Memory B cell (primary cell): ENCODE measurements at regions not wholly inside any gene's neighbourhood (a gene's known extent, or its start where the extent isn't known, plus 50 kb on each side); places are given as distances from the start of the nearest gene placed in this dataset.
"Not testable (repeated sequence)": the region's sequence is repeated elsewhere in the genome, so short reads cannot be mapped to it uniquely, and the experiment has no call there.

ENCODE experiments used
- ATAC-seq: fragments of 150-1000 bp; cut with Tn5 transposase; 2 replicates; pipeline ENCODE4 v1.10.0; 2021; ENCODE audit warnings: low read depth, mild to moderate bottlenecking, moderate library complexity
- DNase-seq, 2 donors: peaks; one replicate each; pipeline ENCODE4 v3.0.0; 2022; ENCODE audit warnings: low spot score in 2 of 2
- H3K27ac Mint-ChIP-seq: one replicate; pipeline ENCODE4 v1.8.0; 2022; ENCODE audit warnings: mild to moderate bottlenecking, moderate library complexity, mixed read lengths
- H3K27me3 Mint-ChIP-seq: one replicate; pipeline ENCODE4 v1.8.0; 2022; ENCODE audit warnings: mixed read lengths
- H3K36me3 Mint-ChIP-seq: one replicate; pipeline ENCODE4 v1.8.0; 2022; ENCODE audit warnings: mild to moderate bottlenecking, mixed read lengths
- H3K4me1 Mint-ChIP-seq: one replicate; pipeline ENCODE4 v1.8.0; 2022; ENCODE audit warnings: mixed read lengths
- H3K4me3 Mint-ChIP-seq: one replicate; pipeline ENCODE4 v1.8.0; 2022; ENCODE audit warnings: mild to moderate bottlenecking, moderate library complexity, mixed read lengths
- H3K9me3 Mint-ChIP-seq: one replicate; pipeline ENCODE4 v1.8.0; 2022; ENCODE audit warnings: mixed read lengths

DNA sequence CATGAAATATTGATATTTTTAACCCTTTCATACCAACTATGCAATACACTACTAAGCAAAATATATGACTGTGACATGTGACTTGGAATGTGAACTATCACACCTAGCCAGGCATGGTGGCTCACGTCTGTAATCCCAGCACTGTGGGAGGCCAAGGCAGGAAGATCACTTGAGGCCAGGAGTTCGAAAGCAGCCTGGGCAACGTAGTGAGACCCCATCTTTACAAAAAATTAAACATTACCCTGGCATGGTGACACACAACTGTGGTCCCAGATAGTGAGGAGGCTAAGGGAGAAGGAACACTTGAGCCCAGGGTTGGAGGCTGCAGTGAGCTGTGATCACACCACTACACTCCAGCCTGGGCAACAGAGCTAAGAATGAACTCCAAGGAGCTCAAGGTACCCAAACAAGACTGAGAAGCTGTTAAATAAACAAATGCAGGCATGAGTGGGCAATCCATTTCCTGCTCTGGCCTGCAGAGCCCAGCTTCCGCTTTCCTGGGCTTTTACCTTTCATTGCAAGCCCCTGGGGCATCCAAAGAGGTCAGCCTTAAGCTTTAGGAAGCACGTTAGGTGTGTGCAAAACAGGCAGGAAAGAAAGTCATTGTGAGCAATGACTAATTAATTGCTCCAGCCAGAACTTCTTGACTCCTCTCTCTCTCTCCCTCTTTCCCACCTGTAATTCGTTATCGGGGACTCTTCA, 162.1 kb upstream of the FOXK1 start:
- Mint-ChIP-seq H3K27me3 (peaks cover 2% of the 10 kb centered on the region), H3K9me3 (peaks cover 4% of the 10 kb centered on the region), H3K4me3 (no peak overlapping the region), H3K27ac (no peak overlapping the region), H3K4me1 (peaks cover 3% of the 10 kb centered on the region), H3K36me3 (peaks cover 2% of the 10 kb centered on the region)
- DNase-seq (no peak), ATAC-seq (no peak)

DNA sequence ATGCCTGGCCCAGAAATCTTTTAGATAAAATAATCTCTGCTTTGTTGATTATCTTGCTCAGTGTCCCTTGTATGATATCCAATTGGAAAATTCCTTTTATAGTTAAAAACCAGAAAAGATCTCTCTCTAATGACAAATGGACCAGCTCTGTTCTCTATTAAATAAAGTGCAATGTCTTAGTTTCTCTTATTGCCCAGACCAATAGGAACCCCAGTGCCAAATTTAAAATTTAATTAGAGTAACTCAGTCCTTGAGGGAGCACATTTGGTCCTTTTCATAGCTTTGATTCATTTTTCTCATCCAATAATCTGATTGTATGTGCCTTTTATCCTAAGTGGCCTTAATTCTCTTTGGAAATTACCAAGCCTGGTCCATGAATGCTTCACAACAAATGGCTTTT, 158.9 kb upstream of the FOXK1 start:
- Mint-ChIP-seq H3K4me1 (peaks cover 3% of the 10 kb centered on the region), H3K27me3 (peaks cover 4% of the 10 kb centered on the region)

DNA sequence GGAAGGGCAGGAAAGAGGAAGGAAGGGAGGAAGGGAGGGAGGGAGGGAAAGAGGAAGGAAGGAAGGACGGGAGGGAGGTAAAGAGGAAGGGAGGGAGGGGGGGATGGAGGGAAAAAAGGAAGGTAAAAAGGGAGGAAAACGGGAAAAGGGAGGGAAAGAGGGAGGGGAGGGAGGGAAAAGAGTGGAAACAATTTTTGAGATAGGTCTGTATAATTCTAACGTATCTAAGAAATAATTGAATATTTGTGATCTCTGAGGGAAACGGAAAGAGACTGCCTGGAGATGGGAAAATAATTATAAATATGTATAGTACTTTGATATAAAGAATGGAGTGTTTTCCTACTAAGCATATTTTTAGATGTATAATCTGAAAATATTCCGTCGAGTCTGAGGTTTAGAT, 158.2 kb upstream of the FOXK1 start:
- ATAC-seq (no peak), DNase-seq (no peak)
- Mint-ChIP-seq H3K4me3 (no peak overlapping the region), H3K27me3 (peaks cover 3% of the 10 kb centered on the region), H3K27ac (peak overlapping the region; percentile 50), H3K4me1 (peaks cover 3% of the 10 kb centered on the region), H3K9me3 (peaks cover 7% of the 10 kb centered on the region), H3K36me3 (peaks cover 2% of the 10 kb centered on the region)

More for the DNA sequence above, 158.9 kb upstream of the FOXK1 start:
- peak overlapping the region; percentile 50 for H3K27ac Mint-ChIP-seq
- no peak overlapping the region for H3K4me3 Mint-ChIP-seq
- DNase-seq: no peak
- peaks cover 2% of the 10 kb centered on the region for H3K36me3 Mint-ChIP-seq
- no peak for ATAC-seq
- H3K9me3 Mint-ChIP-seq: peaks cover 7% of the 10 kb centered on the region

DNA sequence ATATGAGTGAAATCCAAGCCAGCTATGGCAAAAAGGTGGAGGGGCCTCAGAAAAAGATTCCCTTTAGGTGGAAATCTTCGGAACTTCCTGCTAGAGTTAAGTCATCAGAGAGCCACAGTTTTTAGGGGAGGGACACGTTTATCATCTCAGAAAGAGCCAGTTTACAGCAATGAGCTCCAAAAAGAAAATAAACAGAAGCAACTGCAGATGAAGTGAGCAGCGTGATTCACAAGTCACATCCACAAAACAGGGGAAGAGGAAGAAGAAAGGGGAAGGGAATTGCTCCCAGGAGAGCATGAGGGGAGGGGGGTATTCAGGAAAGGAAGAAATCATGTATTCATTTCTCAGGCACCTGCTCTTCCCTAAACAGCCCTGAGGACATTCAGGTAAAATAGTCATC, 156.2 kb upstream of the FOXK1 start:
- no peak for DNase-seq
- ATAC-seq: no peak
- Mint-ChIP-seq H3K27ac (no peak overlapping the region), H3K4me3 (no peak overlapping the region), H3K27me3 (peaks cover 5% of the 10 kb centered on the region), H3K36me3 (peaks cover 2% of the 10 kb centered on the region), H3K4me1 (peaks cover 5% of the 10 kb centered on the region), H3K9me3 (peaks cover 8% of the 10 kb centered on the region)

DNA sequence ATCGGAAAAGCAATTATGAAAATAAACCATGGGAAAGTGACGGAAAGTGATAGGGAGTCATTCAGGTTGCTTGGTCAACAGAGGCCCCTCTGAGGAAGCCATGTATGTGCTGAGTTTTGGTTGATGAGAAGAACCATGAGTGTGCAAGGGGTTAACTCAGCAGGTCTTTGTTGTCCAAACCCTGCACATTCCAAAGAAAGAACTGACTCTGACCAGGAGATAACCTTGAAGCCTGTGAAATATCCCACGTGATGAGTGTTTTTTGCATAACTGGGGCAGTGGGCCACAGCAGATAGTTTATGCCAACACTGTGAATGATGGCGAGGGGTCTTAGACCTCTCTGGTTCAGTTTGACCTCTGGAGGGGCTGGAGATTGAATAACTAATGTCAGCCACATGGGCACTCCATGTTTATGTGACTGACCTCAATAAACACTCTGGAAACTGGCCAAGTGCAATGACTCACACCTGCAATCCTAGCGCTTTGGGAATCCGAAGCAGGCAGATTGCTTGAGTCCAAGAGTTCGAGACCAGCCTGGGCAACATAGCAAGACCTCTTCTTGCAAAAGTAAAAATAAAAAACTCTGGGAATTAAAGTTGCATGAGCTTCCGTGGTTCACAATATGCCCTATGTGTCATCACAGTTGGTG, 154.0 kb upstream of the FOXK1 start:
- peaks cover 5% of the 10 kb centered on the region for H3K4me1 Mint-ChIP-seq

DNA sequence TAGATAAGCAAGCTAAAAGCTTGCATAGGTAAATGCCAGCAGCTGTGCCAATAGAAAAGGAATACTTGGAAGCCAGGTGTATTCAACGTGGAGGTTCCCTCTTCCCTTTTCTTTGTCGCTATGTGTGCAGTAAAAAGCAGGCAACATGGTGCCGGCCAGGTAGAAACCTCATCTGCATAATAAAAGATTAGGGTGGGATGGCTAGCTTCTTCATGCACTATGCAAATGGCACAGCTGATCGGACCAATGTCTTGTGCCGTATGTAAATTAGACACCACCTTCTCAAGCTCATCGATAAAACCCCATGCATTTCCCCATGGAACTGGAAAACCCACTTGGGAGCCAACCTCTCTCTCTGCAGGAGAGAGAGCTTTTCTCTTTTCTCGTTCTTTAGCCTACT, 150.9 kb upstream of the FOXK1 start:
- H3K4me1 Mint-ChIP-seq: peaks cover 2% of the 10 kb centered on the region
- H3K4me3 Mint-ChIP-seq: no peak overlapping the region
- no peaks in the 10 kb centered on the region for H3K36me3 Mint-ChIP-seq
- no peak overlapping the region for H3K27ac Mint-ChIP-seq
- ATAC-seq: no peak
- DNase-seq: no peak
- peaks cover 5% of the 10 kb centered on the region for H3K9me3 Mint-ChIP-seq
- H3K27me3 Mint-ChIP-seq: peaks cover 3% of the 10 kb centered on the region

More for the DNA sequence above, 154.0 kb upstream of the FOXK1 start:
- Mint-ChIP-seq H3K4me3 (no peak overlapping the region), H3K27me3 (peaks cover 5% of the 10 kb centered on the region), H3K27ac (no peak overlapping the region), H3K36me3 (peaks cover 2% of the 10 kb centered on the region), H3K9me3 (peaks cover 7% of the 10 kb centered on the region)
- ATAC-seq: no peak
- no peak for DNase-seq

DNA sequence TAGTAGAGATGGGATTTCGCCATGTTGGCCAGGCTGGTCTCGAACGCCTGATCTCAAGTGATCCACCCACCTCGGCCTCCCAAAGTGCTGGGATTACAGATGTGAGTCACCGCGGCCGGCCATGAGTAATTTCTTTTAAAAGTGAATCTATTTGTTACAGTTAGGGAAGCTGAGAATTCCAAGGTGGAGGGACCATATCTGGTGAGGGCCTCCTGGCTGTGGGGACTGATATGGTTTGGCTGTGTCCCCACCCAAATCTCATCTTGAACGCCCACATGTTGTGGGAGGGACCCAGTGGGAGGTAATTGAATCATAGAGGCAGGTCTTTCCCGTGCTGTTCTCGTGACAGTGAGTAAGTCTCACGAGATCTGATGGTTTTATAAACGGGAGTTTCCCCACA, 148.8 kb upstream of the FOXK1 start:
- not testable (repeated sequence) for H3K4me3 Mint-ChIP-seq, H3K27ac Mint-ChIP-seq, H3K36me3 Mint-ChIP-seq, H3K27me3 Mint-ChIP-seq, H3K4me1 Mint-ChIP-seq, H3K9me3 Mint-ChIP-seq, ATAC-seq, DNase-seq

DNA sequence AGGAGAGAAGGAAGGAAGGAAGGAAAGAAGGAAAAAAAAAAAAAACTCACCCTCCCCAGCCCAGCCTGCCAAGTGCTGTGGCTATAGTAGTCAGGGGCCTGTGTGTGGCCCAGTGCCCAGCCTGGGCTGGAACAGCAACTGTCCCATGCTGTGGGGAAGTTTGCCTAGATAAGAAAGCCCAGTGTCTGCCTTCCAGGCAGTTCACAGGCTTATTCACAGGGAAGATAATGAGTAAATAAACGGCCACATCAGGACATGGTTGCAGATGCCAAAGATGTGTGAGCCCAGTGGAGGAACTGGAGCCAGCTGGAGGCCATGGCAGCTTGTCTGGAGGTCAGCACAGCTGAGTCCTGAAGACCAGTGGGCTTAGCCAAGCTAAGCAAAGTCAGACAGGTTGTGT, 132.4 kb upstream of the FOXK1 start:
- no peak overlapping the region for H3K27ac Mint-ChIP-seq
- H3K4me1 Mint-ChIP-seq: no peaks in the 10 kb centered on the region
- DNase-seq (no peak), ATAC-seq (no peak)
- H3K36me3 Mint-ChIP-seq: no peaks in the 10 kb centered on the region
- no peak overlapping the region for H3K4me3 Mint-ChIP-seq
- peaks cover 16% of the 10 kb centered on the region for H3K27me3 Mint-ChIP-seq
- peaks cover 4% of the 10 kb centered on the region for H3K9me3 Mint-ChIP-seq

DNA sequence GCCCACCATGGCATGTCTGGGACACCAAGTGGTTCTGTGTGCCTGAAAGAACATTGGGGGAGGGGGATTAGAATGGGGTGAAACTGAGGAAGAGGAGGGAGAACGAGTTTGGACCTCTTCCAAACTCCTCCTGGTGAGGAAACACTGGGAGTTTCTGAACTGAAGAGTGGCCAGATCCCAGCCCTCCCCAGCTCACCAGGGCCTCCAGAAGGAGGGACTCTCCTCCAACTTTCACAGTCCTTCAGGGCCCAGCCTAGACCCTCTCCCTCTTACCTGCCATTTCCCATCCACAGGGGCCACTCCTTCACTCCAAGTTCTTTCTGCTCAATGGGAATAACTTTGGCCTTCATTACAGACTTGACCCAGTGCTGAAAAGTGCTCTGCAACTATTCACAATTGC, 132.0 kb upstream of the FOXK1 start:
- peaks cover 6% of the 10 kb centered on the region for H3K9me3 Mint-ChIP-seq
- no peak overlapping the region for H3K4me3 Mint-ChIP-seq
- no peaks in the 10 kb centered on the region for H3K36me3 Mint-ChIP-seq
- no peak for ATAC-seq
- peaks cover 16% of the 10 kb centered on the region for H3K27me3 Mint-ChIP-seq
- no peak overlapping the region for H3K27ac Mint-ChIP-seq
- no peak for DNase-seq
- H3K4me1 Mint-ChIP-seq: no peaks in the 10 kb centered on the region

DNA sequence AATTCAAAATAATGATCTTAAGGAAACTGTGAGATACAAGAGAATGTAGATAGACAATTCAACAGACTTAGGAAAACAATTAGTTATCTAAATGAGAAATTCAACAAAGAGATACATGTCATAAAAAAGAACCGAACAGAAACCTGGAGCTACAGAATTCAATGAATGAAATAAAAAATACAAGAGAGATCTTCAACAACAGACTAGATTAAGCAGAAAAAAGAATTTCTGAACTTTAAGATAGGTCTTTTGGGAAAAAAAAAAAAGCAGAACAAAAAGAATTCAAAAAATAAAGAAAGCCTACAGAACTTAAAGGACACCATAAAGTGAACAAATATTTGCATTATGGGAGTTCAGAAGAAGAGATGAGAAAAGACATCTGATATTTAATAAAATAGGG, 129.1 kb upstream of the FOXK1 start:
- Mint-ChIP-seq H3K9me3 (peaks cover 15% of the 10 kb centered on the region), H3K27me3 (peaks cover 10% of the 10 kb centered on the region), H3K36me3 (no peaks in the 10 kb centered on the region), H3K4me3 (no peak overlapping the region), H3K4me1 (no peaks in the 10 kb centered on the region), H3K27ac (no peak overlapping the region)
- ATAC-seq (no peak), DNase-seq (no peak)

DNA sequence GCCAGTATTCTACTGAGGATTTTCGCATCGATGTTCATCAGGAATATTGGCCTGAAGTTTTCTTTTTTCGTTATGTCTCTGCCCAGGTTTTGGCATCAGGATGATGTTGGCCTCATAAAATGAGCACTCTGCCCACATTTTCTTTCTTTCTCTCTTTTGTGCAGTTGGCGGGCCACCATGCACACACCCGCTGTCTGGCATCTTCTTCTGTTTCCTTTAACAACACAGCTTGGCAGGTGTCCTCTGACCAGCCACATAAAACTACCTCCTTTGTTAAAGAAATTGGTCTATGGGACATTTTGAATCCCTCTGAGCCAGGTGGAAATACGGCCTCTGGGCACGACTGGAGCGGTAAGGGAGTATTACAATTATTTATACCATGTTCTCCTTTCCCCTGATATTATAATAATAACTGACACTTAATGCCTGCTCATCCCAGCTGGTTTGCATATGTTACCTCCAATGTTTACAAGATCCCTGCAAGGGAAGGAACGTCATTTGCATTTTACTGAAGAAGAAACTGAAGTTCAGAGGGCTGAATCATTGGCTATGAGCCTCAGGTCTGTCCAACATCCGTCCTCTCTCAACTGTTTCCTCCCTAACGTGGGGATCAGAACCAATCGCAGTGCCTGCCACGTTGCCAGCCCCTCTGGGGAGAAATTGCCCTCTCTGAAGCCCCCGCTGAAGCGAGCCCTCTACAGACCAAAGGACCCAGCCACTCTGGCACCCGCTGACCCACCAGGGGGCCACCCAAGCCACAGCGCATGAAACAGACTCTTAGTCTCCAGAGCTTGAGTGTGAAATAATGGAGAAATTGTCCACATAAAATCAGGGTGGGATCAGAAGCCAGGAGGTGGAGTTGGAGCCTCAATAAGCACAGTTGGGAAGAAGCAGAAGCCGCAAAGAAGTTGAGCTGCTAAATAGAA, 125.0 kb upstream of the FOXK1 start:
- H3K4me3 Mint-ChIP-seq: no peak overlapping the region
- no peaks in the 10 kb centered on the region for H3K4me1 Mint-ChIP-seq

DNA sequence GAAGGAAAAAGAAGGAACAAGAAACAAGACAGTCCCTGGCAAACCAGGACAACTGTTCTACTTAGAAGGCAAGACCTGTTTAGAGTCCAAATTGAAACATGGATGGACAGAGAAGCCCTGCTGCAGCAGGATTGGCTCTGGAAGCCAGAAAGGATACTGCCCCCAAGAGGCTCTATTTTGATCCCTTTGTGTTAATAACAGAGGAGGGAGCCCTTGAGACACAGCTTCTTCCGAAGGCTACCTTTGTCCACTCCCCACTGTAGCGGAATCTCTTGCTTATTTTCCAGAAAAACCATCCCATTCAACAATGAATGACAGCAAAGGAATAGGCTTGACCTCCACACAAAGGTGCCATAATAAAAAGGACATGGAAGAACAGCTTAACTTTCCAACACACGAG, 120.3 kb upstream of the FOXK1 start:
- Mint-ChIP-seq H3K4me1 (no peaks in the 10 kb centered on the region), H3K27ac (no peak overlapping the region), H3K9me3 (no peaks in the 10 kb centered on the region), H3K4me3 (no peak overlapping the region), H3K36me3 (no peaks in the 10 kb centered on the region), H3K27me3 (peaks cover 7% of the 10 kb centered on the region)
- ATAC-seq: no peak
- DNase-seq: no peak

More for the DNA sequence above, 125.0 kb upstream of the FOXK1 start:
- DNase-seq (no peak), ATAC-seq (no peak)
- Mint-ChIP-seq H3K27ac (no peak overlapping the region), H3K36me3 (no peaks in the 10 kb centered on the region), H3K9me3 (peaks cover 15% of the 10 kb centered on the region), H3K27me3 (peaks cover 3% of the 10 kb centered on the region)

DNA sequence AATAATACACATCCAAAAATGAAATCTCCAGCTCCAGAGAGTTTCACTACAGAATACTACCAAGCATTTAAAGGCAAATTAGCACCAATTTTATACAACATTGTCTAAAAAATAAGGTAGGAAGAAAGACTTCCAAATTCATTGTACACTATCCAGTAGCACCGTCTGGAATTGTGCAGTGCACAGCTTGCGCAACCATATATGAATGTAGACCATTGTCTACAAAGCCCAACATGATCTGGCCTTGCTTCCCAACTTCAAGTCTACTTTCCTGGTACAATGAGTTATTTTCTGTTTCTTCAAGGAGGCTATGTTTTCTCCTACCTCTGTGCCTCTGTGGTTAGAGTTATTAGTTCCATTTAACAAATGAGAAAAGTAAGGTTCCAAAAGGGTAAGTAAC, 115.4 kb upstream of the FOXK1 start:
- Mint-ChIP-seq H3K27me3 (peaks cover 7% of the 10 kb centered on the region), H3K4me3 (no peak overlapping the region), H3K27ac (no peak overlapping the region), H3K36me3 (no peaks in the 10 kb centered on the region), H3K9me3 (no peaks in the 10 kb centered on the region), H3K4me1 (no peaks in the 10 kb centered on the region)
- DNase-seq: no peak
- ATAC-seq: no peak

DNA sequence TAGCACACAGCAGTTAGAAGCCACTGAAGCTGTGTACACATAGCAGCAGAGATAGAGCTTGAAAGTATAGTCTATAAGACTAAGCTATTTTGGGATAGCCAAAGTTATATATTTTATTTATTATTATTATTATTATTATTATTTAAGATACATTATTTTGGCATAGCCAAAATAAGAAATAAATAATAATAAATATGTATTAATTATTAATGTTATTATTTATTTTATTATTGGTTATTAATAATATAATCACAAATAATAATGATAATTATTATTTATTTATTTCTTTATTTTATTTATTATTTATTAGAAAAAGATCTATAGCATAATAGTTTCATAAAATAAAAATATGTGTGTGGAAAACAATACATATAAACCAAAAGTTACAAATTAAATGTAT, 107.2 kb upstream of the FOXK1 start:
- no peak for ATAC-seq

More for the DNA sequence above, 107.2 kb upstream of the FOXK1 start:
- no peak for DNase-seq
- Mint-ChIP-seq H3K9me3 (peaks cover 4% of the 10 kb centered on the region), H3K36me3 (peaks cover 2% of the 10 kb centered on the region), H3K27ac (no peak overlapping the region), H3K27me3 (peaks cover 7% of the 10 kb centered on the region), H3K4me3 (no peak overlapping the region), H3K4me1 (no peaks in the 10 kb centered on the region)
